ENCODE measurements at regions not wholly inside any gene's neighbourhood (a gene's known extent, or its start where the extent isn't known, plus 50 kb on each side); places are given as distances from the start of the nearest gene placed in this dataset.

GRCh38 chr22:44583061-44583760 lies 85.2 kb upstream of the RTL6 start:
- DNase-seq (ENCODE audit: extremely low read depth, low read depth) = no peak

GRCh38 chr22:44582016-44582415 lies 84.0 kb upstream of the RTL6 start:
- DNase-seq (ENCODE audit: extremely low read depth, low read depth) = no peak
- no peak for TF ChIP-seq CTCF (IDR thresholded peaks at IDR 0.05; ENCODE audit: low read depth, low read length)

More at GRCh38 chr22:44583061-44583760, 85.2 kb upstream of the RTL6 start:
- no peak for TF ChIP-seq CTCF (IDR thresholded peaks at IDR 0.05; ENCODE audit: low read depth, low read length)

- DNase-seq (ENCODE audit: extremely low read depth, low read depth) = no peak
- TF ChIP-seq CTCF (IDR thresholded peaks at IDR 0.05; ENCODE audit: low read depth, low read length) = no peak
These were observed 83.0 kb upstream of the RTL6 start for GRCh38 chr22:44581096-44581435.

- no peak for TF ChIP-seq CTCF (IDR thresholded peaks at IDR 0.05; ENCODE audit: low read depth, low read length)
- no peak for DNase-seq (ENCODE audit: extremely low read depth, low read depth)
These were observed 82.4 kb upstream of the RTL6 start for GRCh38 chr22:44580176-44581095.

GRCh38 chr22:44578516-44579230 lies 80.6 kb upstream of the RTL6 start:
- no peak for DNase-seq (ENCODE audit: extremely low read depth, low read depth)
- no peak for TF ChIP-seq CTCF (IDR thresholded peaks at IDR 0.05; ENCODE audit: low read depth, low read length)

GRCh38 chr22:44578110-44578457 lies 80.1 kb upstream of the RTL6 start:
- no peak for DNase-seq (ENCODE audit: extremely low read depth, low read depth)
- TF ChIP-seq CTCF (IDR thresholded peaks at IDR 0.05; ENCODE audit: low read depth, low read length) = no peak

Measured in AG09319 (cell line).